MV-4-11 (cell line): ENCODE measurements at regions not wholly inside any gene's neighbourhood (a gene's known extent, or its start where the extent isn't known, plus 50 kb on each side); places are given as distances from the start of the nearest gene placed in this dataset.
A peak's percentile ranks its signal among the peaks of the same experiment; 100 is the strongest.
"Not testable (repeated sequence)": the region's sequence is repeated elsewhere in the genome, so short reads cannot be mapped to it uniquely, and the experiment has no call there.

ENCODE experiments used
- DNase-seq: peaks from one replicate; lab custom pipeline; 2025; lab: John Stamatoyannopoulos, UW

DNA sequence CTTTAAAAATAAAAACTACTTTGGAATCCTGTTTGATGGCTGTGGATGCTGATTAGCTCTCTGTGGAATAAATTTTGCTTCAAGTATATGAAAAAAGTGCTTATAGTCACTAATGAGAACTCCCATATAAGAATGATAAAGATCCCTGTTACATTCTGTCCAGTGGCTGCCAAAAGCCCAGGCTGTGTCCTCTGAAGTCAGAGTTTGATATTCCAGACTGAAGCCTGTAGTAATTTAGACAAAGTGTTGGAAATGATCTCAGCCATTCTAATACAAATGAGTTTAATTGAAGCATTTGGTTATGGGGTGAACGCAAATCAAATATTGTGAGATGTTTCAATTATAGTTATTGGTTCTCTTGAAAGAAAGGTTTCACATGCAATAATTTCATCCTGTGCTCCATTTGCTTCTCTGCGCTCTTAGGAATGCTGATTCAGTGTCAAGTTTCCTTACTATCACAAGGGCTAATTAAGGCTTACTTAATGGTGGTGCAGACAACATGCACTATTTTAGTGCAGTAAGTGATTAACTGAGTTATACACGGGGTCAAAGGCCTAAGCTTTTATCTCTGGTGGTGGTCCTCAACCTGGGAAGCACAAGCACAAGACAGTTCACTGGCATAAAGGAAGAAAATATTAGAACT lies 867.6 kb downstream of the SORCS1 start:
- no peak for DNase-seq

DNA sequence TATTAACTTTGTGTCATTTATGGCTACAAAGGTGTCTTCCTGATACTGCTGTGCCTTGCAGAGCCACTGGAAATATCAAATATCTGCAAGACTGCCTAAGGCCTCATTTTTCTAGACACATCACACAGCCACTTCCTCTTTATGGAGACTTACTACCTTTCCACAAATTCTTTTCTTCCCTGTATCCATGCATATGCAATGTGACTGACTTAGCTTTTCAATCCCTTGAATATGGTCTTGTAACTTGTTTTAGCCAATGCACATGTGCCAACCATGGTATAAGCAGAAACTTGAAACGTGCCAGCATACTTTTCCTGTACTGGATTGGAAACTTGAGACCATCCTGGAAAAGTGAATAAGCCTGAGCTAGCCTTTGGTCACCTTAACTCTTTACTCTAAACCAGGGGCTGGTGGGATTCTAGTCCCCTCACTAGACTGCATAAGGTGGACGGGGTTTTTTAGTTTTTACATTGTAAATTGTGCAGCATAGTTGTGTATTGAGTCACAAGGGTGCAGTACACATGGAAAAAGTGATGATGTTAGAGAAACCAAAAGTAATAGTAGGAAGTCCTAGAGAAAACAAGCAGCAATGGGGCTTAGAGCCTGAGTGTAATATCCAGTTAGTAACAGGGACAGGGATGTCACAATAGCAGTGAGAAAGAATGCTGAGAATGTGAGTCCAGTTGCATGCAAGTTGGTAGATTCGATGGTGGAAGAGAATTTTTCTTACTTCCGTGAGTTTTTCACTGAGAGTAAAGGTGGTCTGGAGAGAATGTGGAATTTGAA lies 879.5 kb downstream of the SORCS1 start:
- no peak for DNase-seq

DNA sequence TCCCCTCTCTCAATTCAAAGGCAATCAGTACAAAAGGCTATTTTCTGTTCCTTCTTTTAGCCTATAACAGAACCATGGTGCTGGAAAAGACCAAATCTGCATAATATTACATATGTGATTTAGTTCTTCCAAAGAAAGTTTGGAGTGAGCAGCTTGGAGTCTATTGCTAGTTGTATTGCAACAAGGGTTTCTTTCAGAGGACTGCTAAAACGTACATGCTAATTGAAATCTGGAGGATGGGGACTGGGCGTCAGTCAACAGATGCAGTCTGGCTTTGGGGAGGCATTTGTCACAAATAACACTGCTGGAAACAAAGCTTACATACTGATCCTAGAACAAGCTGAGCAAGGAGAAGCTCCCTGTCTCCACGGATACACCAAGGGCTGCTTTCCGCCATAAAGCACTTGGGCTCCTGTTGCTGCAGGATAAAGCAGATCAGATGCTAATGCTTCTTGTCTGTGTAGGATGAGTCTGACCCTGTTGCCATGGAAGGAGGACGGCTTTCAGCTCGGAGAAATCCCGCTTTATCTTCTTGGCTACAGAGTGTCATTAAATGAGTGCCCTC lies 883.5 kb downstream of the SORCS1 start:
- DNase-seq, result no peak

DNA sequence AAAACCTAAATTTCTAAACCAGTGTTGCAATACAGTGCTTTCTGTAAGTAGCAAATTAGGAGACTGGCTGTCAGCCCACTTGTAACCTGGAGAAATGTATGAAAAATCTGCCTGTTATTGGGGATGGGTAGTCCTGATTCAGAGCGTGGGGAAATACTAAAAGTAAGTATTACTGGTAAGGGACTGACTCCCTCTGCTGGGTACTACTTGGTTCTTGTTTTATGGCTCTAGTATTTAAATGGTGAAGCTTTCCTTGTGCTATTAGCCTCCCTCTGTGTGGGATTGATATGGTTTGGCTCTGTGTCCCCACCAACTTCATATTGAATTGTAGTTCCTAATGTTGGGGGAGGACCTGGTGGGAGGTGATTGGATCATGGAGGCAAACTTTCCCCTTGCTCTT lies 886.1 kb downstream of the SORCS1 start:
- DNase-seq, result no peak

DNA sequence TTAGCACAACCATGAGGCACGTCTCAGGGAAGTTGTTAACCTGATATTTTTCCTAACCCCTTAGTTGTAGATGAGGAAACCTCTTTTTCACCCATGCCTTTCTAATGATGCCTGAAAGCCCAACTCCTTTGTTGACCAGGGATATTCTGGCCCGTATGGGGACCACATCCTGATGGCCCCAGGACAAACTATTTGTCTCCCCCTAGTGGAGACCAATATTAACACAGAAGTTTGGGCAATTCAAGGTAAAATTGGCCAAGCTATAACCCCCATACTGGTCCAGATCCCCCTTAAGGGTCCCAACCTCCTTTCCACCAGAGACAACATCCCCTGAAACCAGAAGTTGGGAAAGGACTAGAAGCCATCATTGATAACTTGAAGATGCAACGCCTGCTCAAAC lies 893.3 kb downstream of the SORCS1 start:
- no peak for DNase-seq

DNA sequence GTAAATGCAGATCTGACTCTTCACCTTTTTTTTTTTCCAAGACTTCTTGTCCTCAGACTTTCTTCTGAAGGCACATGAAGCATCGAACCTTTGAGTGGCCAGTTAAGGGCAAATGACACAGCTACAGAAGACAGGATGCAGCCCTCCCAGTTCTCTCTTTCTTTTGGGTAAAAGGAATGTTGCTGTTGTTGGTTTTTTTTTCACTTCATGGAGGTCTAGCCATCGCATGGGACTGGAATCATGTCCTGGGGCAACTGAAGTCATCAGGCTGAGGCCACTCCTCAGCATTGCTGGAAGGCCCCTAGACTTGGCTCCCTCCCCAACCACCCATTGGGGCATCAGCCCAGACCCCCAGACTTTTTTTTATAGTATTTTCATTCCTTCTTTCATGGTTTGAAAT lies 896.5 kb downstream of the SORCS1 start:
- DNase-seq, result no peak

DNA sequence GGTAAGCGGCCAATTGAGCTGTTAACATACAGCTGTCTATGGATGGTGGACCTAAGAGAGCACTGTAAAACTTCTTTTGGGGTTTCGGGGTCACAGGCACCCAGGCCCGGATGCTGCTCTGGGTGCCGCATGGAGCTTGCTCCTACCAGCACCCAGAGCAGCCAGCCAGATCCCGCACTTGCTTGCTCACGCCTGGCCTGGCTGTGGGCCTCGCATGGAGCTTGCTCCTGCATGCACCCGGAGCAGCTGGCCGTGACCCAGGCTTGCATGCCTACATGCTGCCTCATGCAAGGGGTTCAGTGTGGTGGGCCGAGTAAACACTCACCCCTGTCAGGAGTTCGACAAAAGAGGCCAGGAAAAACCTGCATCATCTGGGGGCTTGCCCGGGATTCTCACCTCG lies 896.9 kb downstream of the SORCS1 start:
- no peak for DNase-seq

DNA sequence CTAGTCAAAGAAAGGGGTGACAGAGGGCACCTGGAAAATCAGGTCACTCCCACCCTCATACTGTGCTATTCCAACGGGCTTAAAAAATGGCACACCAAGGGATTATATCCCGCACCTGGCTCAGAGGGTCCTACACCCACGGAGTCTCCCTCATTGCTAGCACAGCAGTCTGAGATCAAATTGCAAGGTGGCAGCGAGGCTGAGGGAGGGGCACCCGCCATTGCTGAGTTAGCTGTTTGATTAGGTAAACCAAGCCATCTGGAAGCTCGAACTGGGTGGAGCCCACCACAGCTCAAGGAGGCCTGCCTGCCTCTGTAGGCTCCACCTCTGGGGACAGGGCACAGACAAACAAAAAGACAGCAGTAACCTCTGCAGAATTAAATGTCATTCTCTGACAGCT lies 907.1 kb downstream of the SORCS1 start:
- not testable (repeated sequence) for DNase-seq

DNA sequence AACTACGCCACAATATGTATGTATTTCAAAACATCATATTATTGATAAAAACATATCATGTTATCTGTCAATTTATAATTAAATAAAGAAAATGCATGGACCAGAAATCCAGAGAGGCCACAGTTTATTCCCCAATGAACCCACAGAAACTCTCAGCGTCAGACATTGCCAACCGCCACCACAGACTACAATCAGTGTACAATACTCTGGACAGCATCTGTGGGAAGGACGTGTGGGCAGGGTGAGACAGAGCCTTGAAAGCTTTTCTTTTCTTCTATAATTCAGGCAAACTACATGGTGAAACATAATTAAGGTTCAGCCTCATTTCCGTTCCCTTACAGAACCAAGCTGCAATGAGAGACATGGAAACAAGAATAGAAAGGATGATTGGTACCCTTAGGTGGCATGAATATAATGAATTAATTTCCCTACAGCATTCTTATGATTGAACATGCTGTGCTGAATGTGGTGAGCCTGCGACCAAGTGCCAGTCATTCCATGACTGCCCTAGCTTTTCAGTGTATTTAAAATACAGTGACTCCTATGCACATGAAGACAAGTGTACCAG lies 909.3 kb downstream of the SORCS1 start:
- no peak for DNase-seq

DNA sequence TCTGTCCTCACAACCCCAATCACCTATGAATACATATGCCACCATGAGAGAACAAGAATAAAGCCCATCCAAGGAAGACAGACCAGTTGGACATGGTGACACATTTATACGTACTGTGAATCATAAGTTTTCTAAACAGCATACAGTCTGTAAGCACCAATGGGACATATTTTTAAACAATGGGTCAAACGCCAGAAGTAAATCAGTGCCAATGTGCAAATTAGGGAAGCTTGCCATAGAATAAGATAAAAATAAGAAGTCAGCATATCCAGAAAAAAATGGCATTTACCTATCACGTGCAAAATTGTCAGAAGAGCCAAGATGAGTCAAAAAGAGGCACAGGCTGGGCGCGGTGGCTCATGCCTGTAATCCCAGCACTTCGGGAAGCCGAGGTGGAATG lies 910.4 kb downstream of the SORCS1 start:
- DNase-seq, result no peak

DNA sequence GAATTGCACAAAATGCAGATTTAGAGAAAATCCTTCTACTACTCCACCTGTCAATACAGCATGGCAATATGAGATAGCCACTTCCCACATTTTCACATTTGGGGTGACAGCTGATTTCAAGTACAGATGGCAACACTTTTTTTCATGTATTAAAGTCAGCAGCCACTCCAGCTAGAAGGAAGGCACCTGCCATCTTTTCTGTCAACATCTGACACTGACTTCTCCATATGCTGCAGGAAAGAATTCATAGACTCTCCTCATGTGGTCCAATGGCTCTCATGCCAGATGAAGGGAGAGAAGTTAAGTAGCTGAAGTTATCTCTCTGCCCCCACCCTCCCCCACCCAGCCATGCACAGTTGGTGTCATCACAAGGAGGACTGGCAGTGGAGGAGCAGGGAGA lies 912.0 kb downstream of the SORCS1 start:
- no peak for DNase-seq

DNA sequence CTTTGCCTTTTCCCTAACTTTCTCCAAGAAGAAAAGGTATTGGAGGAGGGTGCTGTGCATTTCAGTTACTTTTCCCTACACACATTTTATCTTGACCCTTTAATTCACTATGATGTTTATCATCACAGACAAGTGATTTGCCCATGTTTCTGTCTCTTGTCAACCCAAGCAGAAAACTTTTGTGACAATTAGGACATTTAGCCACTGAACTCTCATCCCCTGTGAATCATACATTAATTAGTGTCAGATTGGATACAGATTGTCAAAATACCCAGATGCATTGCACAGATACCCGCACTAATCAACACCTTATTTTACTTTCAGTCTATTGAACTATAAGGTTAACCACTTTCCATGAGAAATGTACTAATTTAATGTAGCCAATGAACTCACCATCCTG lies 912.9 kb downstream of the SORCS1 start:
- no peak for DNase-seq

DNA sequence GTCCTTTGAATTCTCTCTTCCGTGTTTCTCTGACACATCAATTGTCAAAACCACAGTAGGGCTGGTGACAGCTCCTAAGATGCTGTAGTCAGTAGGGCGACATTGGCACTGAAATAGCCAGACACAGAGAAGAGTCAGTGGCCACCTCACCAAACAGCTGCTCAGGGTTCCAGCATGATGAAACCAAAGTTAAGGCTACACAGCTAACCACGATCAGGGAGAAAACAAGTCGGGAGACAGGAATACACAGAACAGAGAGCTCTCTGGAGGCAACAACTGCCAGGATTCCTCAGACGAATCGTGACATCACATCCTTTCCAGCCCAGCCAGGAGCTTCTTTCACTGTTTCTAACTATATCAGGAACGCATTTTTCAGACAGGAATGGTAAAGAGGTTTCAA lies 922.2 kb downstream of the SORCS1 start:
- DNase-seq, result no peak

DNA sequence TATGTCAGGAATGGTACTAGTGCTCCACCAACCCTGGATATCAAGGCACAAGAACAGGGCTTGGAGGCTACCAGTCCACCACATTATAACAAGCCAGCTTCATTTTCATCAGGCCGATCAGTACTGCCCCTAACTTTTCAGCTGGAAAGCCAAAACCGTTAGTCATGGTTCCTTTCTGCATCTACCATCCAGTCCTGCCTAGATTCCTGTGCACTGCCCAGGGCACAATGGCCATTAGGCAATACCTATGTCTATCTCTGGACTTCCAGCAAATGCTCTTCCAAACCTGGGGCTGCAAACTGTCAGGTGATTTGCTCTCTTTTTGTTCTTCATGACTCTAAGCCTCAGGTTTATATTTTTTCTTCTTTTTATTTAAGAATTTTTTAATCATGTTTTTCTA lies 937.7 kb downstream of the SORCS1 start:
- DNase-seq, result no peak

DNA sequence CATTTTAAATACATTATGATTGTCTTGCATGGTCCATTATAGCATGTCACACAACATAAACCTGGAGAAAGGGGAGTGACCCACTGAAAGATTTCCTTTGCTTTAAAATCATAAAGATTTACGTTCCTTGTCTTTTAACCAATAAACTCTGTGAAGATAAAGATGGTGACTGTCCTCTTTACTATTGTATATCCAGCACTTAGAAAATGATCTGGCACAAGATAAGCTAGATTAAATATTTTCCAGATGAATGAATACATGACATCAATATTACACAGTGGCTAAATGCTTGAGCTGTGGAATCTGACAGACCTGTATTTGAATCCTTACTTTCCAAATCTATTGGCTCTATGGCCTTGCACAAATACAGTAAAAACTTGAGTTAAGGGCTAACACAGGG lies 938.4 kb downstream of the SORCS1 start:
- DNase-seq, result no peak

DNA sequence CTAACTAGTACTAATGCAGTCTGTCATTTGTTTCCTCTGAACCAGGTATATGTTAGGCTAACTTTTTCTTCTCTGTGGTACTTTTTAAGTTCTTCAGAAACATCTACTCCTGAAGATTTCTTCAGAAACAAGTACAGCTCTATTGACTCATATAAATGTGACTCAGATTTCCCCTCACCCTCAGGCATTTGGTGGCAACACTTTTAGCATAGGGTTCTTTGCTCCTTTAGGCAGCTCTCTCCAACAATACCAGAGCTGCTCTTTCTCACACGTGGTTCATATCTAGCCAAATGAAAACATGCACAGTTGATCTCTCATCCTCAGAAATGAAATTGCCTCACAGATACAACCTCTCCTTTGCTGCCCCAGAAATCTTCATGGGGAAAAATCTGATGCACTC lies 939.8 kb downstream of the SORCS1 start:
- DNase-seq, result no peak

DNA sequence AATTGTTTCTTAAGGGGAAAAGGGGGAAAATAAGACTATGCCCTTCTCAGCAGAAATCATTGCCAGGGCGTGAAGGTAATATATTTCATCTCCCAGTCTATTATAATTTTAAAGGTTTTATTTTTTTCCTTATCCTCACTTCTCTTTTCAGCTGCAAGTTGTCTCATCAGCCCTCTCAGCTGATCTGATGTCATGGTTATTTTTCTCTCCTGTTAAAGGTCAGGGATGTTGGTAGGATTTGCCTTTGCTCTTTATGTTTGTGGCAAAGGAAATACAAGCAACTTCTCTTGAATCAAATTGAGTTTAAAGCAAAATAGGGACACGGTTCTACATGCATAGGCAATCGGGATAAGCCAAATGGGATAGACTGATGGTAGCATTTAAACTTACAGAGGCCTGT lies 946.9 kb downstream of the SORCS1 start:
- no peak for DNase-seq

DNA sequence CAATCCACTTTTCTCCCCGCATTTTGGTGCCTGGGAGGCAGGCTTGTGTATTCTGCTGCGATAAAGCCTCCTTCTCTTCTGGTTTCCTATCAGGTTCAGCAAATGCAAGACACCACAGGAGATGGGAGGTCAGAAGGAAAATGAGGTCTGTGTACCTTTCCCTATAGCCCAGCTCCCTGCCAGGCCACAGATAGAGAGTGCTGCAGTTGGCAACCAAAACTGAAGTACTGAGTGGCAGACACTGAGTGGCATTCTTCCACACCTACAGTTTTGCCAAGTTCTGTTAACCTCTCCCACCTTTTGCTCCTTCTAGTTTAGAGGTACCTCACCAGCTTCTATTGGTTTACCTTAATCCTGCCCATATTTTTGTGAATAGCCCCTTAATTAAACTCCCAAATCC lies 948.4 kb downstream of the SORCS1 start:
- no peak for DNase-seq

DNA sequence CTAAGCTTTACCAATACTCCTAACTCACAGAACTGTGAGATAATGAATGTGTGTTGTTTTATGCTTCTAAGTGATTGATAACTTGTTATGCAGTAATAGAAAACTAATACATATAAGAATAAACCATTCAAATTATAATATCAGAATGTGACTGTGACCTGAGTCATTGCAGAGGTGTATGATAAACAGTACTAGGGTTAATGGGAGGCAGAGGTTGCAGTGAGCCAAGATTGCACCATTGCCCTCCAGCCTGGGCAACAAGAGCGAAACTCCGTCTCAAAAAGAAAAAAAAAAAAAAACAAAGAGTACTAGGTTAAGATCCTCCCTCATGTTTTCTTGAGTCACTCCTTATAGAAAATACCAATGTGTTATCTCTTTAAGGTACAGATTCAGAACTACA lies 950.3 kb downstream of the SORCS1 start:
- no peak for DNase-seq

DNA sequence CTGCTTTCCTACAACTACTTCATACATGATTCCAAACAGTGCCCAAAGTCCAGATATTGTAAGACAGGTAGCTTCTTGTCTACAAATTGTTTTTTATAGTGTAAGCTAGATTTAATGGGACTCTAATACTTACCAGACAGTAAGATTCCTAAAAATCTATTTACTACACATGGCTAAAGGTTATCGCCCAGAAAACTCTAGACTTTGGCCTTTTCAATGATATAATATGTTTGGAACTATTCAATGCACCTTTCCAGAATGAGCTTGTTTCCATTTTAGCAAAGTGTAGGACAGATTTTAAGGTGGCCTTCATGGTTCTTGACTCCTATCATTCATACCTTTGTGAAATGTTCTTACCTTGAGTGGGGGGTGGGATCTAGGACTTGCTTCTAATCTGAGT lies 951.0 kb downstream of the SORCS1 start:
- DNase-seq, result no peak

DNA sequence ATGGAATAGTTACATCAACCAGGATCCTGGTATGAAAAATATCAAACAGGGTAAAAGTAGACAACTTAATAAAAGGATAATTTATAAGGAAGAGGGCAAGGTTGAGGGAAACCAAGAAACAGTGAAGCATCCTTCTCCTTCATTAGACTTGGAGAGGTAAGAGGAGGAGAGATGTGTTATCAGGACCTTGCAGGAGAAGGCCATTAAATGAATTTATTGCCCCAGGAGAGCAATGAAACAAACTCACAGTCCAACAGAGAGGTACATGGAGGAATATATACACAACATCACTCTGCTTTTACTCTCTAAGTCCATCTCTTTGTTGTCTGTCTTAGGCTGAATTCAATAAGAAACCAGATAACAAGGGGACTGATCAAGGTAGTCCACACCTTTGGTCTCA lies 966.2 kb downstream of the SORCS1 start:
- no peak for DNase-seq

DNA sequence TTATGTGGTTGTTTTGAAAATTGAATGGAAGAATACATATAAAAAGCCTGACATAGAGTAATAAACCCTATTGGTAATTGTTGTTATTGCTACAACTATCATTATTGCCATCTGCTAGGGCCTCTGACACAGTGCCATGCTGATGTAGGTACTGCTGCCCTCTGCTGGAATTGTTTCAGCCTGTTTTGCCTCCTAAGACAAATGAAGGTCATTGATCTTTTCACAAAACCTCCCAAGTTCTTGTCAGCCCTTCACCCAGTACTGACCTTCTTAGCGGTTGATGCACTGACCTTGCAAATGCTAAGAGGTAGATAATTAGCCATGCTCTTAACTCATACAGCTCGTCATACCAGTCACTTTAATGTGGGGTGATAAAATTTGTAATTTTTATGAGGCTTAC lies 975.2 kb downstream of the SORCS1 start:
- DNase-seq, result peak; percentile 28

DNA sequence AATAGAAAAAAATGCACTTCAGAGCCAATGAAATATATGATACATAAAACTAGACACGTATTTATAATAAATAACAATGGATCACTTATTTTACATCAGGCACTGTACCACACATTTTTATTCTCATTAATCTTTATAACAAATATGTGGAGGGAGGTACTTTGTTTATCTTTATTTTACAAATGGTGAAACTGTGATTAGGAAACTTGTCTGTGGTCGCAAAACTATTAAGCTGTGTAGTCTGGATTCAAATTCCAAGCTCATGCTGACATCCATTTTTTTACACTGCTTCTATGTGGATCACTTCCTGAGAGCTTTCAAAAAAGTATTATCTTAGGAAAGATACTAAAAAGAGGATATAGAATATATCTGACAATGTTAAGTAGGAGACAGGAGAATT lies 978.6 kb downstream of the SORCS1 start:
- no peak for DNase-seq
